GM06990 (cell line): ENCODE measurements at regions not wholly inside any gene's neighbourhood (a gene's known extent, or its start where the extent isn't known, plus 50 kb on each side); places are given as distances from the start of the nearest gene placed in this dataset.

Experiments used
- DNase-seq: peaks from one replicate; pipeline ENCODE4 v3.0.0-alpha.2; 2011; ENCODE audit not compliant: insufficient read length; ENCODE audit errors: extremely low read depth
- H3K27me3 ChIP-seq: replicated peaks from 2 replicates; pipeline ENCODE4 v1.6.0; 2011; ENCODE audit warnings: low read length; ENCODE audit not compliant: control insufficient read depth, insufficient read depth
- H3K36me3 ChIP-seq: 2 replicates; pipeline ENCODE4 v1.5.1; 2011; ENCODE audit warnings: low read length; ENCODE audit not compliant: control insufficient read depth, insufficient read depth
- H3K4me3 ChIP-seq: replicated peaks from 2 replicates; pipeline ENCODE4 v1.5.1; 2011; ENCODE audit warnings: low read depth, mild to moderate bottlenecking, control low read depth, low read length
- CTCF ChIP-seq: IDR thresholded peaks from 2 replicates; pipeline ENCODE4 v1.5.1; 2011; ENCODE audit warnings: low read length, control low read depth, mild to moderate bottlenecking, inconsistent platforms; ENCODE audit not compliant: insufficient read depth, poor library complexity, severe bottlenecking

- DNase-seq, result no peak
- no peaks in the 10 kb centered on the region for H3K27me3 ChIP-seq
- no peaks in the 10 kb centered on the region for H3K36me3 ChIP-seq
- TF ChIP-seq CTCF, result no peak
- H3K4me3 ChIP-seq, result no peak overlapping the region
Measured at GRCh38 chr11:91305402-91305801, 919.2 kb upstream of the FAT3 start.

- no peak for DNase-seq
- no peaks in the 10 kb centered on the region for H3K27me3 ChIP-seq
- H3K4me3 ChIP-seq, result no peak overlapping the region
- no peak for TF ChIP-seq CTCF
- no peaks in the 10 kb centered on the region for H3K36me3 ChIP-seq
Measured at GRCh38 chr11:91303749-91304148, 920.9 kb upstream of the FAT3 start.

- Histone ChIP-seq H3K4me3 (no peak overlapping the region), H3K36me3 (no peaks in the 10 kb centered on the region), H3K27me3 (no peaks in the 10 kb centered on the region)
- DNase-seq, result no peak
- no peak for TF ChIP-seq CTCF
Measured at GRCh38 chr11:91299980-91300379, 924.6 kb upstream of the FAT3 start.

- no peak for DNase-seq
- TF ChIP-seq CTCF, result no peak
- no peaks in the 10 kb centered on the region for H3K27me3 ChIP-seq
- no peaks in the 10 kb centered on the region for H3K36me3 ChIP-seq
- no peak overlapping the region for H3K4me3 ChIP-seq
Measured at GRCh38 chr11:91296629-91297028, 928.0 kb upstream of the FAT3 start.

- no peak for TF ChIP-seq CTCF
- no peak for DNase-seq
- Histone ChIP-seq H3K36me3 (no peaks in the 10 kb centered on the region), H3K27me3 (no peaks in the 10 kb centered on the region), H3K4me3 (no peak overlapping the region)
Measured at GRCh38 chr11:91295591-91295990, 929.0 kb upstream of the FAT3 start.

- no peak for TF ChIP-seq CTCF
- Histone ChIP-seq H3K27me3 (no peaks in the 10 kb centered on the region), H3K4me3 (no peak overlapping the region), H3K36me3 (no peaks in the 10 kb centered on the region)
- no peak for DNase-seq
Measured at GRCh38 chr11:91293119-91293518, 931.5 kb upstream of the FAT3 start.
